HEK293 (cell line): ENCODE measurements at regions not wholly inside any gene's neighbourhood (a gene's known extent, or its start where the extent isn't known, plus 50 kb on each side); places are given as distances from the start of the nearest gene placed in this dataset.

Experiments used
- CTCF ChIA-PET: fragments of 350-600 bp; formaldehyde crosslinking; extraction: SDS; loops from one replicate; lab custom pipeline; 2021; ENCODE audit warnings: antibody characterized with exemption; lab: Yijun Ruan, JAX
- POLR2A ChIA-PET: fragments of 300-600 bp; formaldehyde crosslinking; extraction: SDS; loops from one replicate; lab custom pipeline; 2020; ENCODE audit warnings: antibody characterized with exemption, inconsistent platforms; lab: Yijun Ruan, JAX
- H3K27ac ChIP-seq: fragments of 200-500 bp; sonication (Bioruptor generic); 2 replicates; pipeline ENCODE4 v1.5.1; 2014; ENCODE audit warnings: low read depth, low read length, control low read depth, inconsistent platforms; ENCODE audit errors: extremely low read depth
- H3K36me3 ChIP-seq, 2 experiments: fragments of 200-500 bp in 1 of 2; sonication (Bioruptor generic) in 1 of 2; 1 replicate in 1 of 2; 2 replicates in 1 of 2; pipeline ENCODE4 v1.5.1; 2014 to 2017; ENCODE audit warnings: inconsistent platforms in 2 of 2, low read length in 2 of 2; ENCODE audit not compliant: control insufficient read depth in 2 of 2, insufficient read depth in 1 of 2
- H3K4me1 ChIP-seq: fragments of 200-500 bp; sonication (Bioruptor generic); 2 replicates; pipeline ENCODE4 v1.5.1; 2014; ENCODE audit warnings: mild to moderate bottlenecking, low read length, inconsistent platforms; ENCODE audit not compliant: control insufficient read depth, insufficient read depth
- H3K4me3 ChIP-seq: 2 replicates; pipeline ENCODE4 v1.5.1; 2011; ENCODE audit warnings: low read depth, mild to moderate bottlenecking, control low read depth, low read length, moderate library complexity
- H3K9me3 ChIP-seq: fragments of 200-500 bp; sonication (Bioruptor generic); 2 replicates; pipeline ENCODE4 v1.5.1; 2014; ENCODE audit warnings: low read depth, low read length, inconsistent platforms; ENCODE audit not compliant: control insufficient read depth, insufficient read depth
- BCL11B ChIP-seq: fragments of 450-650 bp; formaldehyde crosslinking; IDR thresholded peaks from 2 replicates; pipeline ENCODE4 v1.5.1; 2016; ENCODE audit warnings: low read depth, missing biosample characterization, missing genetic modification characterization
- GLI4 ChIP-seq: fragments of 450-650 bp; formaldehyde crosslinking; IDR thresholded peaks from 2 replicates; pipeline ENCODE4 v1.5.1; 2016; ENCODE audit warnings: missing biosample characterization, missing genetic modification characterization
- OVOL3 ChIP-seq: fragments of 450-650 bp; formaldehyde crosslinking; IDR thresholded peaks from 2 replicates; pipeline ENCODE4 v1.5.1; 2016; ENCODE audit warnings: missing biosample characterization, missing genetic modification characterization
- PRDM1 ChIP-seq: fragments of 450-650 bp; formaldehyde crosslinking; IDR thresholded peaks from 2 replicates; pipeline ENCODE4; 2016; ENCODE audit warnings: missing biosample characterization, missing genetic modification characterization
- RBAK ChIP-seq: fragments of 450-650 bp; formaldehyde crosslinking; IDR thresholded peaks from 2 replicates; pipeline ENCODE4 v1.5.1; 2016; ENCODE audit warnings: missing biosample characterization, missing genetic modification characterization
- SETDB1 ChIP-seq: IDR thresholded peaks from one replicate; pipeline ENCODE4 v1.6.1; 2017; ENCODE audit warnings: mild to moderate bottlenecking, low read length, moderate library complexity, mixed read lengths; ENCODE audit not compliant: insufficient read length
- ZBTB44 ChIP-seq: fragments of 450-650 bp; IDR thresholded peaks from 2 replicates; pipeline ENCODE4 v1.5.1; 2018; ENCODE audit warnings: missing biosample characterization, mild to moderate bottlenecking, missing genetic modification characterization
- ZNF19 ChIP-seq: fragments of 450-650 bp; formaldehyde crosslinking; IDR thresholded peaks from 2 replicates; pipeline ENCODE4; 2016; ENCODE audit warnings: missing biosample characterization, missing genetic modification characterization, low read depth
- ZNF23 ChIP-seq: fragments of 450-650 bp; formaldehyde crosslinking; IDR thresholded peaks from 2 replicates; pipeline ENCODE4 v1.5.1; 2016; ENCODE audit warnings: missing biosample characterization, missing genetic modification characterization, borderline replicate concordance
- ZNF341 ChIP-seq: fragments of 450-650 bp; formaldehyde crosslinking; IDR thresholded peaks from 2 replicates; pipeline ENCODE4; 2016; ENCODE audit warnings: low read depth, missing biosample characterization, missing genetic modification characterization
- ZNF391 ChIP-seq: fragments of 450-650 bp; formaldehyde crosslinking; IDR thresholded peaks from 2 replicates; pipeline ENCODE4 v1.5.1; 2016; ENCODE audit warnings: low read depth, missing biosample characterization, missing genetic modification characterization, borderline replicate concordance
- ZNF426 ChIP-seq: fragments of 450-650 bp; formaldehyde crosslinking; IDR thresholded peaks from 2 replicates; pipeline ENCODE4 v1.5.1; 2017; ENCODE audit warnings: missing biosample characterization, missing genetic modification characterization, mild to moderate bottlenecking, inconsistent platforms, moderate library complexity
- ZNF449 ChIP-seq: fragments of 450-650 bp; formaldehyde crosslinking; IDR thresholded peaks from 2 replicates; pipeline ENCODE4 v1.5.1; 2017; ENCODE audit warnings: missing biosample characterization, mild to moderate bottlenecking, missing genetic modification characterization, moderate library complexity
- ZNF629 ChIP-seq: fragments of 450-650 bp; formaldehyde crosslinking; IDR thresholded peaks from 2 replicates; pipeline ENCODE4 v1.5.1; 2017; ENCODE audit warnings: missing biosample characterization, missing genetic modification characterization
- ZNF658 ChIP-seq: fragments of 450-650 bp; formaldehyde crosslinking; IDR thresholded peaks from 2 replicates; pipeline ENCODE4; 2016; ENCODE audit warnings: missing biosample characterization, missing genetic modification characterization
- ZNF704 ChIP-seq: fragments of 450-650 bp; formaldehyde crosslinking; IDR thresholded peaks from 2 replicates; pipeline ENCODE4 v1.5.1; 2016; ENCODE audit warnings: missing biosample characterization, missing genetic modification characterization
- ZNF776 ChIP-seq: fragments of 450-650 bp; formaldehyde crosslinking; IDR thresholded peaks from 2 replicates; pipeline ENCODE4 v1.5.0; 2017; ENCODE audit warnings: missing biosample characterization, missing genetic modification characterization, borderline replicate concordance
- ZNF791 ChIP-seq: fragments of 450-650 bp; formaldehyde crosslinking; IDR thresholded peaks from 2 replicates; pipeline ENCODE4 v1.5.1; 2016; ENCODE audit warnings: missing biosample characterization, missing genetic modification characterization
- ZNF843 ChIP-seq: fragments of 450-650 bp; formaldehyde crosslinking; IDR thresholded peaks from 2 replicates; pipeline ENCODE4 v1.5.1; 2016; ENCODE audit warnings: missing biosample characterization, missing genetic modification characterization
- TF ChIP-seq, protein P1 (sequence below): sonication (generic); formaldehyde crosslinking; IDR thresholded peaks from 2 replicates; pipeline ENCODE4 v1.8.1; 2022; ENCODE audit warnings: mild to moderate bottlenecking, moderate library complexity, missing genetic modification reagents
- TF ChIP-seq, protein P2 (sequence below): fragments of 450-650 bp; formaldehyde crosslinking; IDR thresholded peaks from 2 replicates; pipeline ENCODE4 v1.5.1; 2016; ENCODE audit warnings: missing biosample characterization, missing genetic modification characterization

- Histone ChIP-seq H3K27ac (no peak overlapping the region), H3K9me3 (no peaks in the 10 kb centered on the region), H3K4me3 (no peak overlapping the region), H3K36me3 (no peaks in the 10 kb centered on the region), H3K4me1 (no peaks in the 10 kb centered on the region)
- ChIA-PET POLR2A (no interaction called here), CTCF (no interaction called here)
- TF ChIP-seq ZNF449 (tag by site-specific recombination) (no peak), ZNF658 (no peak)
Observed at GRCh38 chr18:26736301-26736700, 129.2 kb downstream of the AQP4 start.

DNA sequence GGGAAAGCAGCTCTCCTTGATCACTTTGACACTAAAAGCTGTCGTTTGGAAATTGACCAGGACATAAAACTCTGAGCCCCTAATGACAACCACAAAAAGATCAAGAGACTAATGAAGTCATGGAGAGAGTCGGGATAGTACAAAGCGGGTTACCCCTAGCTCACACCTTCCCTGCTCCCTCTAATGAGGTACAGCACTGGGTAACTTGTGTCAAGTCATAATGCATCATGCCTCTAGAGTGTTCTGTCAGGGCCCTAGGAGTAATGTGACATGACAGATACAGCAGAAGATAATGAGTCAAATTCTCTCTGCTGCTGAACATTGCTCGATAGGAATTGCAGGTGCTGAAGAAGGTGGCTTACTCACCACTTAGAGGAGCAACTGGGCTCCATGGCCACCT, 130.7 kb downstream of the AQP4 start:
- Histone ChIP-seq H3K9me3 (no peaks in the 10 kb centered on the region), H3K4me1 (no peaks in the 10 kb centered on the region), H3K4me3 (no peak overlapping the region), H3K27ac (no peak overlapping the region), H3K36me3 (no peaks in the 10 kb centered on the region)
- CTCF ChIA-PET, result no interaction called here
- POLR2A ChIA-PET, result no interaction called here
- no peak for TF ChIP-seq ZNF341
- TF ChIP-seq, protein P1, sequence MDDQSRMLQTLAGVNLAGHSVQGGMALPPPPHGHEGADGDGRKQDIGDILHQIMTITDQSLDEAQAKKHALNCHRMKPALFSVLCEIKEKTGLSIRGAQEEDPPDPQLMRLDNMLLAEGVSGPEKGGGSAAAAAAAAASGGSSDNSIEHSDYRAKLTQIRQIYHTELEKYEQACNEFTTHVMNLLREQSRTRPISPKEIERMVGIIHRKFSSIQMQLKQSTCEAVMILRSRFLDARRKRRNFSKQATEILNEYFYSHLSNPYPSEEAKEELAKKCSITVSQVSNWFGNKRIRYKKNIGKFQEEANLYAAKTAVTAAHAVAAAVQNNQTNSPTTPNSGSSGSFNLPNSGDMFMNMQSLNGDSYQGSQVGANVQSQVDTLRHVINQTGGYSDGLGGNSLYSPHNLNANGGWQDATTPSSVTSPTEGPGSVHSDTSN (CRISPR knock-in tag), result no peak
- TF ChIP-seq ZNF791 (tag by site-specific recombination), result no peak
- no peak for TF ChIP-seq ZBTB44 (tag by site-specific recombination)
- no peak for TF ChIP-seq ZNF426 (tag by site-specific recombination)
- TF ChIP-seq RBAK (tag by site-specific recombination), result no peak
- no peak for TF ChIP-seq ZNF629
- no peak for TF ChIP-seq BCL11B (tag by site-specific recombination)
- TF ChIP-seq OVOL3 (tag by site-specific recombination), result no peak
- TF ChIP-seq ZNF19 (tag by site-specific recombination), result no peak
- TF ChIP-seq ZNF843 (tag by site-specific recombination), result no peak

- Histone ChIP-seq H3K4me1 (no peaks in the 10 kb centered on the region), H3K4me3 (no peak overlapping the region), H3K9me3 (no peaks in the 10 kb centered on the region), H3K36me3 (no peaks in the 10 kb centered on the region), H3K27ac (no peak overlapping the region)
- ChIA-PET POLR2A (no interaction called here), CTCF (interaction anchor here (0.9 kb wide), 1 partner anchor 76 kb away, joined by 3 read pairs; no protein-coding TSS in a partner anchor)
- no peak for TF ChIP-seq SETDB1
- TF ChIP-seq GLI4 (tag by site-specific recombination), result no peak
- no peak for TF ChIP-seq ZNF23 (tag by site-specific recombination)
- TF ChIP-seq ZNF391 (tag by site-specific recombination), result no peak
- no peak for TF ChIP-seq ZNF704
- no peak for TF ChIP-seq ZNF776 (tag by site-specific recombination)
- no peak for TF ChIP-seq PRDM1 (tag by site-specific recombination)
- TF ChIP-seq, protein P2, sequence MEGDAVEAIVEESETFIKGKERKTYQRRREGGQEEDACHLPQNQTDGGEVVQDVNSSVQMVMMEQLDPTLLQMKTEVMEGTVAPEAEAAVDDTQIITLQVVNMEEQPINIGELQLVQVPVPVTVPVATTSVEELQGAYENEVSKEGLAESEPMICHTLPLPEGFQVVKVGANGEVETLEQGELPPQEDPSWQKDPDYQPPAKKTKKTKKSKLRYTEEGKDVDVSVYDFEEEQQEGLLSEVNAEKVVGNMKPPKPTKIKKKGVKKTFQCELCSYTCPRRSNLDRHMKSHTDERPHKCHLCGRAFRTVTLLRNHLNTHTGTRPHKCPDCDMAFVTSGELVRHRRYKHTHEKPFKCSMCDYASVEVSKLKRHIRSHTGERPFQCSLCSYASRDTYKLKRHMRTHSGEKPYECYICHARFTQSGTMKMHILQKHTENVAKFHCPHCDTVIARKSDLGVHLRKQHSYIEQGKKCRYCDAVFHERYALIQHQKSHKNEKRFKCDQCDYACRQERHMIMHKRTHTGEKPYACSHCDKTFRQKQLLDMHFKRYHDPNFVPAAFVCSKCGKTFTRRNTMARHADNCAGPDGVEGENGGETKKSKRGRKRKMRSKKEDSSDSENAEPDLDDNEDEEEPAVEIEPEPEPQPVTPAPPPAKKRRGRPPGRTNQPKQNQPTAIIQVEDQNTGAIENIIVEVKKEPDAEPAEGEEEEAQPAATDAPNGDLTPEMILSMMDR, result no peak
Observed at GRCh38 chr18:26729449-26729848, 136.1 kb downstream of the AQP4 start.
